Activated gamma-delta T cell treated with Interleukin-2 at 50 U/mL for 16 hours (primary cell): ENCODE measurements at regions not wholly inside any gene's neighbourhood (a gene's known extent, or its start where the extent isn't known, plus 50 kb on each side); places are given as distances from the start of the nearest gene placed in this dataset.
"Not testable (repeated sequence)": the region's sequence is repeated elsewhere in the genome, so short reads cannot be mapped to it uniquely, and the experiment has no call there.

Source experiments
- DNase-seq: peaks from one replicate; pipeline ENCODE4 v3.0.0-alpha.2; 2020

GRCh38 chr5:126138281-126138931 lies 284.8 kb upstream of the GRAMD2B start:
- no peak for DNase-seq

GRCh38 chr5:126139086-126139485 lies 284.1 kb upstream of the GRAMD2B start:
- no peak for DNase-seq

GRCh38 chr5:126139773-126140172 lies 283.4 kb upstream of the GRAMD2B start:
- DNase-seq = no peak

GRCh38 chr5:126143622-126144021 lies 279.6 kb upstream of the GRAMD2B start:
- DNase-seq = no peak

- DNase-seq = not testable (repeated sequence)
These were observed 272.9 kb upstream of the GRAMD2B start for GRCh38 chr5:126150319-126150718.

GRCh38 chr5:126155298-126155697 lies 267.9 kb upstream of the GRAMD2B start:
- DNase-seq = not testable (repeated sequence)

GRCh38 chr5:126166368-126166767 lies 256.8 kb upstream of the GRAMD2B start:
- no peak for DNase-seq

GRCh38 chr5:126168785-126169184 lies 254.4 kb upstream of the GRAMD2B start:
- DNase-seq = no peak

GRCh38 chr5:126171916-126172315 lies 251.3 kb upstream of the GRAMD2B start:
- no peak for DNase-seq

- no peak for DNase-seq
These were observed 250.4 kb upstream of the GRAMD2B start for GRCh38 chr5:126172812-126173211.

- no peak for DNase-seq
These were observed 244.7 kb upstream of the GRAMD2B start for GRCh38 chr5:126178521-126178920.

- DNase-seq = no peak
These were observed 240.1 kb upstream of the GRAMD2B start for GRCh38 chr5:126182971-126183695.

- no peak for DNase-seq
These were observed 238.7 kb upstream of the GRAMD2B start for GRCh38 chr5:126184474-126184873.

- no peak for DNase-seq
These were observed 237.0 kb upstream of the GRAMD2B start for GRCh38 chr5:126186210-126186609.

- no peak for DNase-seq
These were observed 234.4 kb upstream of the GRAMD2B start for GRCh38 chr5:126188804-126189203.

GRCh38 chr5:126189231-126189630 lies 234.0 kb upstream of the GRAMD2B start:
- no peak for DNase-seq

GRCh38 chr5:126189862-126190261 lies 233.3 kb upstream of the GRAMD2B start:
- no peak for DNase-seq

- DNase-seq = no peak
These were observed 231.0 kb upstream of the GRAMD2B start for GRCh38 chr5:126192226-126192625.

- DNase-seq = no peak
These were observed 227.7 kb upstream of the GRAMD2B start for GRCh38 chr5:126195410-126196100.

GRCh38 chr5:126198531-126198930 lies 224.7 kb upstream of the GRAMD2B start:
- no peak for DNase-seq

GRCh38 chr5:126199467-126199866 lies 223.7 kb upstream of the GRAMD2B start:
- no peak for DNase-seq

- no peak for DNase-seq
These were observed 214.5 kb upstream of the GRAMD2B start for GRCh38 chr5:126208691-126209090.

GRCh38 chr5:126210955-126211354 lies 212.3 kb upstream of the GRAMD2B start:
- DNase-seq = no peak

- no peak for DNase-seq
These were observed 203.6 kb upstream of the GRAMD2B start for GRCh38 chr5:126219616-126220015.
